SU-DHL-6 (cell line): ENCODE measurements at regions not wholly inside any gene's neighbourhood (a gene's known extent, or its start where the extent isn't known, plus 50 kb on each side); places are given as distances from the start of the nearest gene placed in this dataset.

Source experiments
- CTCF ChIP-seq: fragments of 200-600 bp; sonication (generic); IDR thresholded peaks from one replicate; pipeline ENCODE4 v1.5.1; 2017; ENCODE audit warnings: antibody characterized with exemption, mild to moderate bottlenecking, low read length, moderate library complexity; ENCODE audit not compliant: insufficient read depth, poor library complexity, severe bottlenecking
- EZH2phosphoT487 ChIP-seq: fragments of 200-600 bp; sonication (generic), shearing (Covaris generic); conservative IDR thresholded peaks from 2 replicates; pipeline ENCODE4 v1.6.1; 2018; ENCODE audit warnings: mild to moderate bottlenecking, antibody characterized with exemption, low read length, moderate library complexity, mixed read lengths

- no peak for TF ChIP-seq CTCF
- TF ChIP-seq EZH2phosphoT487, result no peak
These were observed 458.0 kb downstream of the MIAT start for GRCh38 chr22:27115410-27115809.
